BJ (cell line): ENCODE measurements at regions not wholly inside any gene's neighbourhood (a gene's known extent, or its start where the extent isn't known, plus 50 kb on each side); places are given as distances from the start of the nearest gene placed in this dataset.
"Not testable (repeated sequence)": the region's sequence is repeated elsewhere in the genome, so short reads cannot be mapped to it uniquely, and the experiment has no call there.

ENCODE experiments used
- CTCF ChIA-PET: fragments of 350-600 bp; formaldehyde crosslinking; extraction: SDS; loops from one replicate; lab custom pipeline; 2021; ENCODE audit warnings: antibody characterized with exemption, inconsistent platforms; lab: Yijun Ruan, JAX
- POLR2A ChIA-PET: fragments of 300-600 bp; sonication (Branson Sonifier 250); formaldehyde crosslinking; extraction: SDS; loops from one replicate; lab custom pipeline; 2021; ENCODE audit warnings: antibody characterized with exemption; lab: Charles Lee
- DNase-seq: peaks from one replicate; pipeline ENCODE4 v3.0.0-alpha.2; 2011; ENCODE audit warnings: low read depth
- H3K27me3 ChIP-seq: 2 replicates; pipeline ENCODE4 v1.6.0; 2011; ENCODE audit warnings: low read length; ENCODE audit not compliant: control insufficient read depth, insufficient read depth
- H3K36me3 ChIP-seq: 2 replicates; pipeline ENCODE4 v1.5.1; 2011; ENCODE audit warnings: low read length; ENCODE audit not compliant: control insufficient read depth, insufficient read depth
- H3K4me3 ChIP-seq: 2 replicates; pipeline ENCODE4 v1.5.1; 2011; ENCODE audit warnings: low read depth, mild to moderate bottlenecking, control low read depth, low read length
- CTCF ChIP-seq: IDR thresholded peaks from 2 replicates; pipeline ENCODE4 v1.5.1; 2011; ENCODE audit warnings: low read depth, mild to moderate bottlenecking, control low read depth, inconsistent platforms, low read length, moderate library complexity; ENCODE audit not compliant: insufficient read depth

GRCh38 chr1:187570166-187570565, 741.4 kb downstream of the PLA2G4A start:
- Histone ChIP-seq H3K27me3 (no peaks in the 10 kb centered on the region), H3K4me3 (no peak overlapping the region), H3K36me3 (no peaks in the 10 kb centered on the region)
- no peak for DNase-seq
- TF ChIP-seq CTCF = no peak
- POLR2A ChIA-PET = no interaction called here
- CTCF ChIA-PET = no interaction called here

DNA sequence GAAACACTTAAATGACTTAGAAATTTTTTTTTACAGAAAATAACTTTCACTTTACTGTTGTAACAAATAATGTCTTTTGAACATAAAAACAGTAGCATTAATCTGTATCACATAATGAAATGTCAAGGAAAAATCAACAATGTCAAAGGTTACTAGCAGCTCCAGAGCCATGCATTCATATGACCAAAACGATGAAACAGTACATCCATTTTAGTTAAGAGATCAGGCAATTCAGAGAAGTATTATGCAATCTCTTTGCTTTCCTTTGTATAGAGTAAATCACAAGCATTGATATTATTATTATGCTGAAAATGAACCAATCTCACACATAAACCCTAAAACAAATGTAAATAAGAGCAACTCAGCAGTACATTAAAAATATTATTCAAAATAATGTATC, 748.9 kb downstream of the PLA2G4A start:
- Histone ChIP-seq H3K27me3 (no peaks in the 10 kb centered on the region), H3K36me3 (no peaks in the 10 kb centered on the region), H3K4me3 (no peak overlapping the region)
- CTCF ChIA-PET = no interaction called here
- POLR2A ChIA-PET = no interaction called here
- TF ChIP-seq CTCF = no peak
- no peak for DNase-seq

- no peak for DNase-seq
- H3K27me3 ChIP-seq = no peaks in the 10 kb centered on the region
- POLR2A ChIA-PET = no interaction called here
- no peak overlapping the region for H3K4me3 ChIP-seq
- TF ChIP-seq CTCF = no peak
- no peaks in the 10 kb centered on the region for H3K36me3 ChIP-seq
- CTCF ChIA-PET = no interaction called here
Measured at GRCh38 chr1:187588917-187589316, 760.2 kb downstream of the PLA2G4A start.

DNA sequence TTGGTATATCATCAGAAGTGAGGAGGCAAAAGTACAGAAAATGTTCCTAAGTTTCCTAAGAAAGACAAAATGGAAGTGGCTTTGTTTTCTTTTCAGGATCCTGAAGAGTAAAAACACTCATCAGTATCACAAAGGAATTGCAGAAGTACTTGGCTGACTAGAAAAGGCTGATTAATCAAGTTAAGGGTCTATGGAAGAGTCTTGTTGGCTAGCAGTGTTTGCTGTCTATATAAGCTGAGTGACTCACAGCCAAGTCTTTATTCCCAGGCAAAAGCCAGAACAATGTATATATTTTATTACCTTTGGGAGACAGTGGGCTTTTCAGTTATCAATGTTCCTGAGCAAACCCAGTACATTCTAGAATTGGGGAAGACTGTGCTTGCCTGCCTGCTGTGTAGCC, 777.0 kb downstream of the PLA2G4A start:
- TF ChIP-seq CTCF = no peak
- POLR2A ChIA-PET = no interaction called here
- CTCF ChIA-PET = no interaction called here

GRCh38 chr1:187615853-187616735, 787.3 kb downstream of the PLA2G4A start:
- CTCF ChIA-PET, H3K36me3 ChIP-seq, H3K27me3 ChIP-seq, POLR2A ChIA-PET, H3K4me3 ChIP-seq, DNase-seq: not testable (repeated sequence)

More for the DNA sequence above, 777.0 kb downstream of the PLA2G4A start:
- no peak for DNase-seq
- Histone ChIP-seq H3K36me3 (no peaks in the 10 kb centered on the region), H3K27me3 (no peaks in the 10 kb centered on the region), H3K4me3 (no peak overlapping the region)

DNA sequence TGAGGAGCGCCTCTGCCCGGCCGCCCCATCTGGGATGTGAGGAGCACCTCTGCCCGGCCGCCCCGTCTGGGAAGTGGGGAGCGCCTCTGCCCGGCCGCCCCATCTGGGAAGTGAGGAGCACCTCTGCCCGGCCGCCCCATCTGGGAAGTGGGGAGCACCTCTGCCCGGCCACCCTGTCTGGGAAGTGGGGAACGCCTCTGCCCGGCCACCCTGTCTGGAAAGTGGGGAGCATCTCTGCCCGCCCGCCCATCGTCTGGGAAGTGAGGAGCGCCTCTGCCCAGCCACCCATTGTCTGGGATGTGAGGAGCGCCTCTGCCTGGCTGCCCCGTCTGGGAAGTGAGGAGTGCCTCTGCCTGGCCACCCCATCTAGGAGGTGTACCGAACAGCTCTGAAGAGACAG, 788.1 kb downstream of the PLA2G4A start:
- H3K36me3 ChIP-seq, CTCF ChIA-PET, POLR2A ChIA-PET, H3K4me3 ChIP-seq, H3K27me3 ChIP-seq, DNase-seq: not testable (repeated sequence)
